ENCODE measurements at regions not wholly inside any gene's neighbourhood (a gene's known extent, or its start where the extent isn't known, plus 50 kb on each side); places are given as distances from the start of the nearest gene placed in this dataset.

GRCh38 chr14:100967930-100968329 is 64.4 kb upstream of the RTL1 start:
- H3K9me3 ChIP-seq (ENCODE audit: insufficient read depth, low read length): no peaks in the 10 kb centered on the region
- TF ChIP-seq EZH2phosphoT487 (IDR thresholded peaks at IDR 0.05; ENCODE audit: low read depth) (no peak), CTCF (IDR thresholded peaks at IDR 0.05; ENCODE audit: low read depth, low read length) (no peak)
- no peak overlapping the region for H3K4me3 ChIP-seq (ENCODE audit: low read length)

GRCh38 chr14:100972118-100972897 is 68.8 kb upstream of the RTL1 start:
- Histone ChIP-seq H3K4me2 (ENCODE audit: low read length) (no peak overlapping the region), H3K36me3 (replicated peaks; ENCODE audit: low read depth, low read length) (no peaks in the 10 kb centered on the region), H4K20me1 (ENCODE audit: insufficient read depth, low read length) (no peaks in the 10 kb centered on the region), H3K27ac (ENCODE audit: low read length) (no peak overlapping the region), H3K4me3 (ENCODE audit: low read length) (no peak overlapping the region), H2AFZ (ENCODE audit: low read depth, low read length) (no peak overlapping the region), H3K4me1 (ENCODE audit: low read length) (no peaks in the 10 kb centered on the region), H3K9ac (ENCODE audit: low read length) (no peak overlapping the region), H3K79me2 (ENCODE audit: low read length) (no peaks in the 10 kb centered on the region), H3K27me3 (ENCODE audit: low read depth, low read length) (no peaks in the 10 kb centered on the region), H3K9me3 (ENCODE audit: insufficient read depth, low read length) (no peaks in the 10 kb centered on the region)
- TF ChIP-seq CTCF (IDR thresholded peaks at IDR 0.05; ENCODE audit: low read depth, low read length) (no peak), EZH2phosphoT487 (IDR thresholded peaks at IDR 0.05; ENCODE audit: low read depth) (no peak)

More at GRCh38 chr14:100967930-100968329, 64.4 kb upstream of the RTL1 start:
- no peaks in the 10 kb centered on the region for H4K20me1 ChIP-seq (ENCODE audit: insufficient read depth, low read length)
- no peaks in the 10 kb centered on the region for H3K27me3 ChIP-seq (ENCODE audit: low read depth, low read length)
- no peak overlapping the region for H3K27ac ChIP-seq (ENCODE audit: low read length)
- H3K36me3 ChIP-seq (replicated peaks; ENCODE audit: low read depth, low read length): no peaks in the 10 kb centered on the region
- H3K4me2 ChIP-seq (ENCODE audit: low read length): no peak overlapping the region
- no peak overlapping the region for H3K9ac ChIP-seq (ENCODE audit: low read length)
- H2AFZ ChIP-seq (ENCODE audit: low read depth, low read length): no peak overlapping the region
- H3K79me2 ChIP-seq (ENCODE audit: low read length): no peaks in the 10 kb centered on the region
- no peaks in the 10 kb centered on the region for H3K4me1 ChIP-seq (ENCODE audit: low read length)

- Histone ChIP-seq H3K27ac (ENCODE audit: low read length) (no peak overlapping the region), H3K79me2 (ENCODE audit: low read length) (no peaks in the 10 kb centered on the region), H3K36me3 (replicated peaks; ENCODE audit: low read depth, low read length) (no peaks in the 10 kb centered on the region), H3K27me3 (ENCODE audit: low read depth, low read length) (no peaks in the 10 kb centered on the region), H2AFZ (ENCODE audit: low read depth, low read length) (no peak overlapping the region), H3K4me3 (ENCODE audit: low read length) (no peak overlapping the region), H3K9ac (ENCODE audit: low read length) (no peak overlapping the region), H3K4me1 (ENCODE audit: low read length) (no peaks in the 10 kb centered on the region), H4K20me1 (ENCODE audit: insufficient read depth, low read length) (no peaks in the 10 kb centered on the region), H3K9me3 (ENCODE audit: insufficient read depth, low read length) (no peaks in the 10 kb centered on the region), H3K4me2 (ENCODE audit: low read length) (no peak overlapping the region)
- TF ChIP-seq EZH2phosphoT487 (IDR thresholded peaks at IDR 0.05; ENCODE audit: low read depth): no peak
These were observed 72.1 kb upstream of the RTL1 start for GRCh38 chr14:100975671-100976070.

GRCh38 chr14:100979079-100979478 is 75.6 kb upstream of the RTL1 start:
- Histone ChIP-seq H3K79me2 (ENCODE audit: low read length) (no peaks in the 10 kb centered on the region), H3K4me2 (ENCODE audit: low read length) (no peak overlapping the region), H3K9me3 (ENCODE audit: insufficient read depth, low read length) (no peaks in the 10 kb centered on the region), H3K4me3 (ENCODE audit: low read length) (no peak overlapping the region), H3K9ac (ENCODE audit: low read length) (no peak overlapping the region), H3K27ac (ENCODE audit: low read length) (no peak overlapping the region), H3K4me1 (ENCODE audit: low read length) (no peaks in the 10 kb centered on the region), H2AFZ (ENCODE audit: low read depth, low read length) (no peak overlapping the region), H3K27me3 (ENCODE audit: low read depth, low read length) (no peaks in the 10 kb centered on the region), H3K36me3 (replicated peaks; ENCODE audit: low read depth, low read length) (no peaks in the 10 kb centered on the region), H4K20me1 (ENCODE audit: insufficient read depth, low read length) (no peaks in the 10 kb centered on the region)
- no peak for TF ChIP-seq EZH2phosphoT487 (IDR thresholded peaks at IDR 0.05; ENCODE audit: low read depth)
- no peak for TF ChIP-seq CTCF (IDR thresholded peaks at IDR 0.05; ENCODE audit: low read depth, low read length)

All from OCI-LY3 (cell line).